SK-N-SH (cell line): ENCODE measurements at regions not wholly inside any gene's neighbourhood (a gene's known extent, or its start where the extent isn't known, plus 50 kb on each side); places are given as distances from the start of the nearest gene placed in this dataset.
A peak's percentile ranks its signal among the peaks of the same experiment; 100 is the strongest.

Experiments
- CTCF ChIA-PET: fragments of 300-600, 350-600 bp; formaldehyde crosslinking; extraction: SDS; loops from one replicate; lab custom pipeline; 2021; lab: Yijun Ruan, JAX
- POLR2A ChIA-PET: fragments of 350-600 bp; sonication (Branson Sonifier 250); formaldehyde crosslinking; extraction: SDS; loops from one replicate; lab custom pipeline; 2020; ENCODE audit warnings: antibody characterized with exemption, inconsistent platforms; lab: Yijun Ruan, JAX
- DNase-seq: peaks from one replicate; pipeline ENCODE4 v3.0.0; 2012
- H2AFZ ChIP-seq: fragments of 200-600 bp; sonication (generic); 2 replicates; pipeline ENCODE4 v1.8.1; 2016; ENCODE audit warnings: antibody characterized with exemption, mild to moderate bottlenecking, low read depth
- H3F3A ChIP-seq: fragments of 200-600 bp; sonication (generic); replicated peaks from 2 replicates; pipeline ENCODE3; 2016; ENCODE audit warnings: antibody characterized with exemption, mild to moderate bottlenecking; ENCODE audit not compliant: insufficient read depth
- H3K27ac ChIP-seq, 2 experiments: fragments of 200-500 bp in 1 of 2; fragments of 200-600 bp in 1 of 2; sonication (Bioruptor generic) in 1 of 2; sonication (generic), shearing (Covaris generic) in 1 of 2; 2 replicates each; pipeline versions ENCODE4 v1.5.1 to v1.6.1; 2014 to 2016; ENCODE audit warnings: low read depth in 2 of 2, inconsistent platforms in 1 of 2, low read length in 1 of 2, mild to moderate bottlenecking in 1 of 2, mixed read lengths in 1 of 2
- H3K27me3 ChIP-seq: fragments of 200-600 bp; sonication (generic), shearing (Covaris generic); 2 replicates; pipeline ENCODE4 v1.6.1; 2016; ENCODE audit warnings: mixed run types; ENCODE audit not compliant: insufficient read depth
- H3K36me3 ChIP-seq, 2 experiments: fragments of 200-500 bp in 1 of 2; fragments of 200-600 bp in 1 of 2; sonication (Bioruptor generic) in 1 of 2; sonication (generic) in 1 of 2; replicated peaks in 1 of 2; 2 replicates each; pipeline versions ENCODE3 to v1.5.1; 2014 to 2016; ENCODE audit warnings: low read length in 1 of 2, mild to moderate bottlenecking in 1 of 2; ENCODE audit not compliant: insufficient read depth in 2 of 2, control insufficient read depth in 1 of 2
- H3K4me1 ChIP-seq, 2 experiments: fragments of 200-500 bp in 1 of 2; fragments of 200-600 bp in 1 of 2; sonication (Bioruptor generic) in 1 of 2; sonication (generic), shearing (Covaris generic) in 1 of 2; 2 replicates each; pipeline versions ENCODE4 v1.5.1 to v1.6.1; 2014 to 2016; ENCODE audit warnings: low read depth in 1 of 2, low read length in 1 of 2, mixed run types in 1 of 2; ENCODE audit not compliant: insufficient read depth in 2 of 2, control insufficient read depth in 1 of 2
- H3K4me2 ChIP-seq: fragments of 200-600 bp; sonication (generic), shearing (Covaris generic); 2 replicates; pipeline ENCODE4 v1.6.1; 2017; ENCODE audit warnings: mixed run types
- H3K4me3 ChIP-seq, 2 experiments: fragments of 200-500 bp in 1 of 2; fragments of 200-600 bp in 1 of 2; sonication (Bioruptor generic) in 1 of 2; sonication (generic), shearing (Covaris generic) in 1 of 2; 2 replicates each; pipeline versions ENCODE4 v1.5.1 to v1.8.1; 2014 to 2016; ENCODE audit warnings: low read depth in 2 of 2, inconsistent platforms in 1 of 2, low read length in 1 of 2, mild to moderate bottlenecking in 1 of 2, mixed read lengths in 1 of 2, moderate library complexity in 1 of 2
- H3K79me2 ChIP-seq: fragments of 200-600 bp; sonication (generic); 2 replicates; pipeline ENCODE4 v1.8.1; 2017; ENCODE audit warnings: mild to moderate bottlenecking; ENCODE audit not compliant: insufficient read depth
- H3K9ac ChIP-seq: fragments of 200-600 bp; sonication (generic); 2 replicates; pipeline ENCODE4 v1.6.1; 2017; ENCODE audit warnings: mixed run types
- H3K9me2 ChIP-seq: fragments of 200-600 bp; sonication (generic); 2 replicates; pipeline ENCODE4 v1.6.1; 2017; ENCODE audit warnings: mixed run types
- H3K9me3 ChIP-seq: fragments of 200-600 bp; sonication (generic); 2 replicates; pipeline ENCODE4 v1.6.1; 2017; ENCODE audit warnings: mixed run types, mild to moderate bottlenecking, moderate library complexity
- H4K20me1 ChIP-seq: fragments of 200-600 bp; sonication (generic); 2 replicates; pipeline ENCODE4 v1.6.1; 2017; ENCODE audit warnings: mild to moderate bottlenecking, mixed run types; ENCODE audit not compliant: insufficient read depth
- EP300 ChIP-seq, 2 experiments: IDR thresholded peaks; 2 replicates each; pipeline versions ENCODE4 v1.4.0 to v1.6.1; 2012; ENCODE audit warnings: borderline replicate concordance in 1 of 2, low read depth in 1 of 2, low read length in 1 of 2
- FOSL2 ChIP-seq: IDR thresholded peaks from 2 replicates; pipeline ENCODE4 v1.4.0; 2012; ENCODE audit warnings: low read depth, mild to moderate bottlenecking, moderate library complexity, borderline replicate concordance
- FOXJ3 ChIP-seq: sonication (generic); formaldehyde crosslinking; IDR thresholded peaks from 2 replicates; pipeline ENCODE4 v1.5.1; 2020; ENCODE audit warnings: mild to moderate bottlenecking, missing genetic modification reagents
- IRF3 ChIP-seq: fragments of 150-350 bp; IDR thresholded peaks from 2 replicates; pipeline ENCODE4 v1.6.1; 2016; ENCODE audit warnings: mild to moderate bottlenecking, low read depth, low read length
- NFIC ChIP-seq: IDR thresholded peaks from 2 replicates; pipeline ENCODE4 v1.4.0; 2012; ENCODE audit warnings: borderline replicate concordance
- NRF1 ChIP-seq: IDR thresholded peaks from 2 replicates; pipeline ENCODE4 v1.6.1; 2012; ENCODE audit warnings: low read depth, mild to moderate bottlenecking, low read length
- PBX3 ChIP-seq: IDR thresholded peaks from 2 replicates; pipeline ENCODE4; 2012
- RAD21 ChIP-seq: IDR thresholded peaks from 2 replicates; pipeline ENCODE4 v1.6.1; 2012; ENCODE audit warnings: mild to moderate bottlenecking, low read length
- SMC3 ChIP-seq: IDR thresholded peaks from 2 replicates; pipeline ENCODE4 v1.6.1; 2012; ENCODE audit warnings: low read depth, low read length, improper control_type of control experiment
- TCF12 ChIP-seq: IDR thresholded peaks from 2 replicates; pipeline ENCODE4 v1.4.0; 2012
- TEAD4 ChIP-seq: IDR thresholded peaks from 2 replicates; pipeline ENCODE4 v1.4.0; 2012; ENCODE audit warnings: mild to moderate bottlenecking, borderline replicate concordance; ENCODE audit not compliant: insufficient read depth
- USF2 ChIP-seq: fragments of 150-350 bp; IDR thresholded peaks from 2 replicates; pipeline ENCODE4 v1.6.1; 2017; ENCODE audit warnings: antibody characterized with exemption, low read length, low read depth, borderline replicate concordance
- WGBS: methylation state at CpG from one replicate; pipeline ENCODE4 v1.1.6; 2017; ENCODE audit warnings: low lambda C conversion rate; 5-methylcytosine and 5-hydroxymethylcytosine counted together

- H2AFZ ChIP-seq, result no peak overlapping the region
- H3K4me1 ChIP-seq, result no peaks in the 10 kb centered on the region
- no peaks in the 10 kb centered on the region for H3F3A ChIP-seq
- H4K20me1 ChIP-seq, result no peaks in the 10 kb centered on the region
- CTCF ChIA-PET, result no interaction called here
- H3K36me3 ChIP-seq, result no peaks in the 10 kb centered on the region
- H3K27me3 ChIP-seq, result no peaks in the 10 kb centered on the region
- no peak for DNase-seq
- WGBS, result 62% methylated on average over 31 of the region's 53 CpGs
- H3K4me3 ChIP-seq, result no peak overlapping the region
- H3K79me2 ChIP-seq, result no peaks in the 10 kb centered on the region
- POLR2A ChIA-PET, result no interaction called here
- no peak overlapping the region for H3K4me2 ChIP-seq
- TF ChIP-seq SMC3 (no peak), RAD21 (no peak), EP300 (IDR thresholded peaks at IDR 0.05; ENCODE audit: borderline replicate concordance in 1 of 2, low read depth in 1 of 2, low read length in 1 of 2) (no peak), TCF12 (no peak), PBX3 (no peak), TEAD4 (no peak), NRF1 (no peak), NFIC (no peak)
- no peak overlapping the region for H3K9ac ChIP-seq
- no peak overlapping the region for H3K27ac ChIP-seq
- no peaks in the 10 kb centered on the region for H3K9me3 ChIP-seq
- no peaks in the 10 kb centered on the region for H3K9me2 ChIP-seq
Observed at GRCh38 chr1:215394084-215394991, 172.8 kb upstream of the KCTD3 start.

GRCh38 chr1:215397106-215397505 lies 170.0 kb upstream of the KCTD3 start:
- H3K36me3 ChIP-seq, result no peaks in the 10 kb centered on the region
- DNase-seq, result no peak
- TF ChIP-seq USF2, result no peak
- no peak for TF ChIP-seq TCF12
- no peak for TF ChIP-seq FOSL2
- TF ChIP-seq IRF3, result no peak
- TF ChIP-seq FOXJ3 (CRISPR knock-in tag), result no peak
- no peak for TF ChIP-seq NFIC
- TF ChIP-seq, all 33 proteins: peak for 0
- H3K4me1 ChIP-seq, result no peaks in the 10 kb centered on the region
- H3K4me2 ChIP-seq, result peak overlapping the region; percentile 1; the same call in 1 of the 2 replicates
- no peaks in the 10 kb centered on the region for H3K9me3 ChIP-seq
- no peak overlapping the region for H3K4me3 ChIP-seq
- ChIA-PET POLR2A (no interaction called here), CTCF (no interaction called here)
- no peak overlapping the region; the same call in 1 of the 2 replicates for H2AFZ ChIP-seq
- no peaks in the 10 kb centered on the region for H3K9me2 ChIP-seq
- 32% methylated on average over 5 of the region's 5 CpGs for WGBS
- no peak overlapping the region for H3K9ac ChIP-seq
- H3K79me2 ChIP-seq, result no peaks in the 10 kb centered on the region
- H4K20me1 ChIP-seq, result no peaks in the 10 kb centered on the region
- no peaks in the 10 kb centered on the region for H3F3A ChIP-seq
- no peak overlapping the region for H3K27ac ChIP-seq
- no peaks in the 10 kb centered on the region for H3K27me3 ChIP-seq
